Parathyroid adenoma (tissue), 2 donors: ENCODE measurements at regions not wholly inside any gene's neighbourhood (a gene's known extent, or its start where the extent isn't known, plus 50 kb on each side); places are given as distances from the start of the nearest gene placed in this dataset.
"Not testable (repeated sequence)": the region's sequence is repeated elsewhere in the genome, so short reads cannot be mapped to it uniquely, and the experiment has no call there.

Experiments
- H2AFZ ChIP-seq: fragments of 300-600 bp; sonication (generic); one replicate; pipeline ENCODE4 v1.7.0; 2017; ENCODE audit warnings: antibody characterized with exemption, mild to moderate bottlenecking
- H3K27ac ChIP-seq: fragments of 300-600 bp; sonication (generic); one replicate; pipeline ENCODE4 v1.7.0; 2017
- H3K27me3 ChIP-seq: fragments of 300-600 bp; sonication (generic); one replicate; pipeline ENCODE4 v1.7.0; 2017; ENCODE audit warnings: low read length; ENCODE audit not compliant: control insufficient read depth, insufficient read depth
- H3K36me3 ChIP-seq: fragments of 300-600 bp; sonication (generic); one replicate; pipeline ENCODE4 v1.7.0; 2017; ENCODE audit warnings: low read length; ENCODE audit not compliant: control insufficient read depth, insufficient read depth
- H3K4me1 ChIP-seq: fragments of 300-600 bp; sonication (generic); one replicate; pipeline ENCODE4 v1.7.0; 2017; ENCODE audit warnings: control low read depth
- H3K4me2 ChIP-seq: fragments of 300-600 bp; sonication (generic); one replicate; pipeline ENCODE4 v1.7.0; 2017; ENCODE audit warnings: low read length
- H3K4me3 ChIP-seq: fragments of 300-600 bp; sonication (generic); one replicate; pipeline ENCODE4 v1.7.0; 2017; ENCODE audit warnings: low read depth, low read length
- H3K79me2 ChIP-seq: fragments of 300-600 bp; sonication (generic); one replicate; pipeline ENCODE4 v1.7.0; 2017; ENCODE audit warnings: control low read depth
- H3K9ac ChIP-seq: fragments of 300-600 bp; sonication (generic); one replicate; pipeline ENCODE4 v1.7.0; 2017; ENCODE audit warnings: mild to moderate bottlenecking
- H3K9me3 ChIP-seq: fragments of 300-600 bp; sonication (generic); one replicate; pipeline ENCODE4 v1.7.0; 2017; ENCODE audit warnings: low read length; ENCODE audit not compliant: control insufficient read depth
- TF ChIP-seq, protein P1 (sequence below): fragments of 300-600 bp; sonication (generic); IDR thresholded peaks from one replicate; pipeline ENCODE4 v1.7.0; 2017; ENCODE audit warnings: antibody characterized with exemption, mild to moderate bottlenecking
- donor health status: primary hyperparathyroidism.

DNA sequence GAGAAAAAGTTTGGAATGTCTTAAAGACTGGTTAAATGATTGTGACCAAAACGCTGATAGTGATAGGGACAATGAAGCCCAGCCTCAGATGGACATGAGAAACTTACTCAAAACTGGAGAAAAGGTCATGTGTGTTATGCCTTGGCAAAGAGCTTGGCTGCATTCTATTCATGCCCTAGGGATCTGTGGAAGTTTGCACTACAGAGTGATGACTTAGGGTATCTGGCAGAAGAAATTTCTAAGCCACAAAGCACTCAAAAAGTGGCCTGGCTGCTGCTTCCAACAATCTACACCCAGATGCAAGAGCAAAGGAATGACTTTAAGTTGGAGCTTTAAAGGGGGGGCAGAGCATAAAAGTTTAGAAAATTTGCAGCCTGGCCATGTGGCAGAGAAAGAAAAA, 521.3 kb downstream of the UQCRFS1 start:
- Histone ChIP-seq H2AFZ (no peak overlapping the region), H3K9me3 (no peaks in the 10 kb centered on the region), H3K4me3 (no peak overlapping the region), H3K4me1 (no peaks in the 10 kb centered on the region), H3K79me2 (no peaks in the 10 kb centered on the region), H3K9ac (no peak overlapping the region), H3K4me2 (no peak overlapping the region), H3K27ac (no peak overlapping the region), H3K27me3 (no peaks in the 10 kb centered on the region), H3K36me3 (no peaks in the 10 kb centered on the region)
- TF ChIP-seq, protein P1, sequence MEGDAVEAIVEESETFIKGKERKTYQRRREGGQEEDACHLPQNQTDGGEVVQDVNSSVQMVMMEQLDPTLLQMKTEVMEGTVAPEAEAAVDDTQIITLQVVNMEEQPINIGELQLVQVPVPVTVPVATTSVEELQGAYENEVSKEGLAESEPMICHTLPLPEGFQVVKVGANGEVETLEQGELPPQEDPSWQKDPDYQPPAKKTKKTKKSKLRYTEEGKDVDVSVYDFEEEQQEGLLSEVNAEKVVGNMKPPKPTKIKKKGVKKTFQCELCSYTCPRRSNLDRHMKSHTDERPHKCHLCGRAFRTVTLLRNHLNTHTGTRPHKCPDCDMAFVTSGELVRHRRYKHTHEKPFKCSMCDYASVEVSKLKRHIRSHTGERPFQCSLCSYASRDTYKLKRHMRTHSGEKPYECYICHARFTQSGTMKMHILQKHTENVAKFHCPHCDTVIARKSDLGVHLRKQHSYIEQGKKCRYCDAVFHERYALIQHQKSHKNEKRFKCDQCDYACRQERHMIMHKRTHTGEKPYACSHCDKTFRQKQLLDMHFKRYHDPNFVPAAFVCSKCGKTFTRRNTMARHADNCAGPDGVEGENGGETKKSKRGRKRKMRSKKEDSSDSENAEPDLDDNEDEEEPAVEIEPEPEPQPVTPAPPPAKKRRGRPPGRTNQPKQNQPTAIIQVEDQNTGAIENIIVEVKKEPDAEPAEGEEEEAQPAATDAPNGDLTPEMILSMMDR = no peak

DNA sequence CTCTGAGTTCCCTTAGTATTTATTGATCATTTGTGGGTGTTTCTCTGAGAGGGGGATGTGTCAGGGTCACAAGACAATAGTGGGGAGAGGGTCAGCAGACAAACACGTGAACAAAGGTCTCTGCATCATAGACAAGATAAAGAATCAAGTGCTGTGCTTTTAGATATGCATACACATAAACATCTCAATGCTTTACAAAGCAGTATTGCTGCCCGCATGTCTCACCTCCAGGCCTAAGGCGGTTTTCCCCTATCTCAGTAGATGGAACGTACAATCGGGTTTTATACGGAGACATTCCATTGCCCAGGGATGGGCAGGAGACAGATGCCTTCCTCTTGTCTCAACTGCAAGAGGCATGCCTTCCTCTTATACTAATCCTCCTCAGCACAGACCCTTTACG, 523.5 kb downstream of the UQCRFS1 start:
- H3K36me3 ChIP-seq, H2AFZ ChIP-seq, H3K79me2 ChIP-seq, H3K9ac ChIP-seq, H3K4me3 ChIP-seq, H3K27me3 ChIP-seq, H3K4me1 ChIP-seq, H3K9me3 ChIP-seq, H3K27ac ChIP-seq, H3K4me2 ChIP-seq: not testable (repeated sequence)

DNA sequence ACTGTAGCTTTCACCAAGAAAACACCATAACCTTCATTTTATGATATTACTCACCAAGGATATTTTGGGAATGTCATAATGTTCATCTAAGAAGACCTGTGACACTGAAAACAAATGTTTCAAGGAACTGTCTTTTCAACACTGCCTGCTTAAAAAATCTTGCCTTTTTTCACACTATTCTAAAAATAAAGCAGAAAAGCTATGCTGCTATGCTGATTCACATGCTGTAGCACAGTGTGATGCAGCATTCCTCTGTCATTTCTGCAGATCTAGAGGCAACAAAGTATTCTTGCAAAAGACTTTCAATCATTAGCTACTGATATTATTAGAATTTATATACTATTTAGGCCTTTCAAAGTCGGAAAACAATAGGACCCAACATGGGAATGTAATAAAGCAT, 525.7 kb downstream of the UQCRFS1 start:
- no peaks in the 10 kb centered on the region for H3K9me3 ChIP-seq
- H3K4me2 ChIP-seq = no peak overlapping the region
- H3K4me3 ChIP-seq = no peak overlapping the region
- H3K4me1 ChIP-seq = no peaks in the 10 kb centered on the region
- no peak overlapping the region for H3K27ac ChIP-seq
- no peak overlapping the region for H3K9ac ChIP-seq
- H3K27me3 ChIP-seq = no peaks in the 10 kb centered on the region
- no peak overlapping the region for H2AFZ ChIP-seq
- TF ChIP-seq, protein P1 = no peak
- H3K79me2 ChIP-seq = no peaks in the 10 kb centered on the region
- H3K36me3 ChIP-seq = no peaks in the 10 kb centered on the region

DNA sequence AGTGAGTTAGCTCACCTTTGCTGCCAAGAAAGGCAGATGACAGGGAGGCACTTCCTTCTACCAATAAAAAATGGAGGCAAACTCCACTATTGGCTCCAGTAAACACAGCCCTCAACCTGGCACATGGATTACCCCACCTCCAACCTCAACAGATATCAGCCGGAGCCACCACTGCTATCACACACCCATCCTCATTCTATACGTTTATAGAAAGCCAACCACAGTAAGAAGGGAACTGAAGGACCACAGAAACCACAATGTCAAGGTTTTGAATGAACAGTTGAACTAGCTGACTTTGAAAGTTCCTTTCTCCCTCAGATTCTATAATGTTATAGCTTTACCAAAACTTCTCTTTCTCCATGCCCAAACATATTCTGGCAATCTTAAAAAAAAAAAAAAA, 526.2 kb downstream of the UQCRFS1 start:
- Histone ChIP-seq H2AFZ (no peak overlapping the region), H3K27me3 (no peaks in the 10 kb centered on the region), H3K9me3 (no peaks in the 10 kb centered on the region), H3K36me3 (no peaks in the 10 kb centered on the region), H3K9ac (no peak overlapping the region), H3K79me2 (no peaks in the 10 kb centered on the region), H3K4me3 (no peak overlapping the region), H3K4me2 (no peak overlapping the region), H3K4me1 (no peaks in the 10 kb centered on the region), H3K27ac (no peak overlapping the region)
- TF ChIP-seq, protein P1 = no peak

DNA sequence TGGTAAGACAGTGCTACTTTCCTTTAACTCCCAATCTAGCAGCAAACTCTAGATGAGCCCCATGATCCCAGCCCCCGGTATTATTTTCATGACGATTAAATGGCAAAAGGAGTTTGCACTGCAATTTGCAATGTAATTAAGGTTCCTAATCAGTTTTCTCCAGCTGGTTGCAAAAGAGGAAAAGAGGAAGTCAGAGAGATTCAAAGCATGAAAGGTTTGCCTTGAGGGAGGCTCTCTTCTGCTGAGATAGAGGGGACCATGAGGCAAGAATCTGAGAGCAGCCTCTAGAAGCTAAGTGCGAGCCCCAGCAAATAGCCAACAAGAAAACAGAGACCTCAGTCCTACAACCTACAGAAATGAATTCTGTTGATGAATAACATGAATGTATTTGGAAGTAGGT, 527.1 kb downstream of the UQCRFS1 start:
- no peak overlapping the region for H3K4me2 ChIP-seq
- no peaks in the 10 kb centered on the region for H3K9me3 ChIP-seq
- no peak overlapping the region for H3K27ac ChIP-seq
- no peak overlapping the region for H2AFZ ChIP-seq
- TF ChIP-seq, protein P1 = no peak
- H3K4me3 ChIP-seq = no peak overlapping the region
- no peaks in the 10 kb centered on the region for H3K27me3 ChIP-seq
- no peaks in the 10 kb centered on the region for H3K79me2 ChIP-seq
- H3K4me1 ChIP-seq = no peaks in the 10 kb centered on the region
- H3K36me3 ChIP-seq = no peaks in the 10 kb centered on the region
- H3K9ac ChIP-seq = no peak overlapping the region

DNA sequence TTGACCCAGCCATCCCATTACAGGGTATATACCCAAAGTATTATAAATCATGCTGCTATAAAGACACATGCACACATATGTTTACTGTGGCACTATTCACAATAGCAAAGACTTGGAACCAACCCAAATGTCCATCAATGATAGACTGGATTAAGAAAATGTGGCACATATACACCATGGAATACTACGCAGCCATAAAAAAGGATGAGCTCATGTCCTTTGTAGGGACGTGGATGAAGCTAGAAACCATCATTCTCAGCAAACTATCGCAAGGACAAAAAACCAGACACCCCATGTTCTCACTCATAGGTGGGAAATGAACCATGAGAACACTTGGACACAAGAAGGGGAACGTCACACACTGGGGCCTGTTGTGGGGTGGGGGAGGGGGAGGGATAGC, 527.9 kb downstream of the UQCRFS1 start:
- H2AFZ ChIP-seq, H3K36me3 ChIP-seq, H3K27ac ChIP-seq, H3K79me2 ChIP-seq, H3K4me2 ChIP-seq, H3K9me3 ChIP-seq, H3K4me1 ChIP-seq, H3K27me3 ChIP-seq, H3K9ac ChIP-seq, H3K4me3 ChIP-seq: not testable (repeated sequence)
